ENCODE measurements at regions not wholly inside any gene's neighbourhood (a gene's known extent, or its start where the extent isn't known, plus 50 kb on each side); places are given as distances from the start of the nearest gene placed in this dataset.
A peak's percentile ranks its signal among the peaks of the same experiment; 100 is the strongest.

GRCh38 chr16:26712876-26713275 is 353.9 kb upstream of the C16orf82 start:
- H3K4me3 ChIP-seq, result no peak overlapping the region
- no peak overlapping the region for H2AFZ ChIP-seq (replicated peaks)
- peaks cover 10% of the 10 kb centered on the region for H3K27me3 Mint-ChIP-seq (ENCODE audit: insufficient read depth, low read depth)
- H3K27ac ChIP-seq, result no peak overlapping the region
- H3K4me1 Mint-ChIP-seq, result peaks cover 55% of the 10 kb centered on the region
- no peaks in the 10 kb centered on the region for H3K36me3 ChIP-seq
- H3K27ac Mint-ChIP-seq, result no peak overlapping the region
- H3K4me2 ChIP-seq, result no peak overlapping the region
- H3K27me3 ChIP-seq, result no peaks in the 10 kb centered on the region
- H3K79me2 ChIP-seq (ENCODE audit: low read depth), result no peaks in the 10 kb centered on the region
- H3K36me3 Mint-ChIP-seq, result no peaks in the 10 kb centered on the region
- no peak overlapping the region for H3K9ac ChIP-seq
- H3K9me3 ChIP-seq (ENCODE audit: low read depth), result no peaks in the 10 kb centered on the region
- H3K9me3 Mint-ChIP-seq, result no peaks in the 10 kb centered on the region
- TF ChIP-seq CTCF (IDR thresholded peaks at IDR 0.05) (no peak), EZH2phosphoT487 (IDR thresholded peaks at IDR 0.05) (no peak)
- H3K4me3 Mint-ChIP-seq, result no peak overlapping the region
- peaks cover 10% of the 10 kb centered on the region for H3F3A ChIP-seq (ENCODE audit: low read depth)
- H3K4me1 ChIP-seq, result peaks cover 27% of the 10 kb centered on the region
- no peak for DNase-seq (ENCODE audit: low spot score)
- no peaks in the 10 kb centered on the region for H4K20me1 ChIP-seq (ENCODE audit: low read depth)

GRCh38 chr16:26715969-26716368 is 350.8 kb upstream of the C16orf82 start:
- Histone ChIP-seq H3K79me2 (ENCODE audit: low read depth) (no peaks in the 10 kb centered on the region), H3K36me3 (no peaks in the 10 kb centered on the region), H3K27me3 (no peaks in the 10 kb centered on the region), H4K20me1 (ENCODE audit: low read depth) (no peaks in the 10 kb centered on the region), H3K9ac (no peak overlapping the region), H3F3A (ENCODE audit: low read depth) (peaks cover 10% of the 10 kb centered on the region), H3K4me2 (no peak overlapping the region), H2AFZ (replicated peaks) (no peak overlapping the region), H3K9me3 (ENCODE audit: low read depth) (no peaks in the 10 kb centered on the region), H3K4me3 (no peak overlapping the region), H3K27ac (no peak overlapping the region), H3K4me1 (peaks cover 20% of the 10 kb centered on the region)
- no peaks in the 10 kb centered on the region for H3K36me3 Mint-ChIP-seq
- no peak overlapping the region for H3K27ac Mint-ChIP-seq
- TF ChIP-seq EZH2phosphoT487 (IDR thresholded peaks at IDR 0.05), result no peak
- TF ChIP-seq EZH2 (IDR thresholded peaks at IDR 0.05), result no peak
- no peak for TF ChIP-seq CTCF (IDR thresholded peaks at IDR 0.05)
- no peaks in the 10 kb centered on the region for H3K9me3 Mint-ChIP-seq
- H3K4me3 Mint-ChIP-seq, result no peak overlapping the region
- H3K27me3 Mint-ChIP-seq (ENCODE audit: insufficient read depth, low read depth), result peaks cover 7% of the 10 kb centered on the region
- DNase-seq (ENCODE audit: low spot score), result no peak
- peaks cover 43% of the 10 kb centered on the region for H3K4me1 Mint-ChIP-seq

GRCh38 chr16:26717826-26718225 is 348.9 kb upstream of the C16orf82 start:
- DNase-seq (ENCODE audit: low spot score), result no peak
- Histone ChIP-seq H3K4me1 (peaks cover 17% of the 10 kb centered on the region), H3K4me3 (no peak overlapping the region), H4K20me1 (ENCODE audit: low read depth) (no peaks in the 10 kb centered on the region), H3F3A (ENCODE audit: low read depth) (peaks cover 10% of the 10 kb centered on the region), H2AFZ (replicated peaks) (no peak overlapping the region), H3K9ac (no peak overlapping the region), H3K4me2 (no peak overlapping the region), H3K9me3 (ENCODE audit: low read depth) (no peaks in the 10 kb centered on the region), H3K79me2 (ENCODE audit: low read depth) (no peaks in the 10 kb centered on the region), H3K36me3 (no peaks in the 10 kb centered on the region), H3K27ac (no peak overlapping the region), H3K27me3 (no peaks in the 10 kb centered on the region)
- H3K9me3 Mint-ChIP-seq, result no peaks in the 10 kb centered on the region
- peak overlapping the region; percentile 9 for H3K4me3 Mint-ChIP-seq
- H3K4me1 Mint-ChIP-seq, result peaks cover 33% of the 10 kb centered on the region
- no peak for TF ChIP-seq EZH2 (IDR thresholded peaks at IDR 0.05)
- no peak for TF ChIP-seq EZH2phosphoT487 (IDR thresholded peaks at IDR 0.05)
- no peak for TF ChIP-seq CTCF (IDR thresholded peaks at IDR 0.05)
- H3K27me3 Mint-ChIP-seq (ENCODE audit: insufficient read depth, low read depth), result peaks cover 7% of the 10 kb centered on the region
- H3K36me3 Mint-ChIP-seq, result no peaks in the 10 kb centered on the region
- H3K27ac Mint-ChIP-seq, result peak overlapping the region; percentile 78
